Renal pelvis (tissue), 1 donor: ENCODE measurements at regions not wholly inside any gene's neighbourhood (a gene's known extent, or its start where the extent isn't known, plus 50 kb on each side); places are given as distances from the start of the nearest gene placed in this dataset.
"Not testable (repeated sequence)": the region's sequence is repeated elsewhere in the genome, so short reads cannot be mapped to it uniquely, and the experiment has no call there.

Experiments
- DNase-seq: peaks from one replicate; pipeline ENCODE4 v3.0.0-alpha.2; 2013

- DNase-seq = no peak
Observed at GRCh38 chr2:189231719-189232323, 52.3 kb upstream of the COL5A2 start.

DNA sequence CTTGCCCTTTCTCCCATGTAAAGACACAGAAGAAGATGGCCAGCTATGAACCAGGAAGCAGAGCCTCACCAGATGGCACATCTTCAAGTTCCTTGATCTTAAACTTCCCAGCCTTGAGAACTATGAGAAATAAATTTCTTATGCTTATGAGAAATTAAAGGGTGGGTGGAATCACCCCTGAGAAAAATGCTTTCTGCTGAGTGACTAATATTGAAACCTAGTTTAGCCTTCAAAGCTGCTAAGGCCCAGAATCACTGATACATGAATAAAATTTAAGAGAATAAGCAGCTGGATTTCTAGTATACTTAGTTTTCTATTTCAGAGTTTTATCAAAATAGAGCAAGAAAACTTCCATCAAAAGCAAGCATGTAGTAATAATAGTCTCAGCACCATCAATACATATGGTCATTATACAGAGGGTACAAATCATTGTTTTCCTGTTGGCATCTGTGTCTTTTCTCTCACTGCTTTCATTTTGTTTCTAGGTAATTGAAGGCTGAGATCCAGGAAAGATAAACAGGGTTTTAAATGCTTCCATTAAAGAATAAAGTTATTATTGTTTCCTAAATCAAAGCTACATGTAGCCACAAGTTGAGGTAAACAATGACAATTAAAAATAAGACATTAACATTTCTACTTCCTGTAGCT is 53.3 kb upstream of the COL5A2 start:
- no peak for DNase-seq

GRCh38 chr2:189233527-189233926 is 54.0 kb upstream of the COL5A2 start:
- no peak for DNase-seq

DNA sequence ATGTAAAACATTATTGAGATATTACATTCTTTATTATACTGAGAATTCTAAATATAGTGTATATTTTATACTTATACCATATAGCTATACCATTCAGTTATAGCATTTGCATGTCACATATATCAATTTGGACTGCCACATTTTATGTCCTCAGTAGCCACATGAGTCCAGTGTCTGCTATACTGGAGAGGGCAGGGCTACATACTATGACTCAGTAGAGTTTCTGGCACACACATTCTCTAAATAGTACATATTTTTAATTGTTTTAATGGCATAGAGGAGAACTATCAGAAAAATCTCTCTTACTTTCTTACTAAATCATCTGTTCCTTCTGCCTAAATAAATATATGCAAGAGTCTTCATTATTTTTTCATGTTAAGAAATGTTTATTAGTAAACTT is 55.4 kb upstream of the COL5A2 start:
- no peak for DNase-seq

- no peak for DNase-seq
Observed at GRCh38 chr2:189236066-189236465, 56.5 kb upstream of the COL5A2 start.

GRCh38 chr2:189238903-189239302 is 59.3 kb upstream of the COL5A2 start:
- DNase-seq = no peak

- not testable (repeated sequence) for DNase-seq
Observed at GRCh38 chr2:189243843-189244242, 64.3 kb upstream of the COL5A2 start.

- DNase-seq = no peak
Observed at GRCh38 chr2:189247276-189247675, 67.7 kb upstream of the COL5A2 start.

- DNase-seq = peak; percentile 16
Observed at GRCh38 chr2:189248141-189248540, 68.6 kb upstream of the COL5A2 start.

- DNase-seq = no peak
Observed at GRCh38 chr2:189249171-189249570, 69.6 kb upstream of the COL5A2 start.

- no peak for DNase-seq
Observed at GRCh38 chr2:189249901-189250300, 70.3 kb upstream of the COL5A2 start.

GRCh38 chr2:189252991-189253675 is 73.6 kb upstream of the COL5A2 start:
- no peak for DNase-seq

DNA sequence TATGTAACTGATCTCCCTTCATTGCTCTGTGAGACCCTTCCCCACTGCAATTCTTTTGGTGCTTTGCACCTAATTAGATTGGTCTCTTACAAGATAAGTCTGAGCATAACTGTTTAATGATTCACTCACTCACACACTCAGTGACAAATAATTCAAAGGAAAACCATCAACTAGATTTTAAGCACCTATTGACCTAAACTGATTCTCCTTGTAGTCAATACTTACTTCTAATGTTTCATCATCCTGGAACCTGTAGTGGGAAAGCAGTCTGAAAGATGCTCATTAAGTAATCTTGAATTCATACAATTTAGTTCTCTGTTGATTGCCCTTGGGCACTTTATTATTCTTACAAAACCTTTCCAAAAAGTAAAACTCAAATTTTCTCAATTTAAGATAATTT is 74.3 kb upstream of the COL5A2 start:
- no peak for DNase-seq

GRCh38 chr2:189254268-189254883 is 74.8 kb upstream of the COL5A2 start:
- no peak for DNase-seq

- DNase-seq = no peak
Observed at GRCh38 chr2:189255711-189256110, 76.2 kb upstream of the COL5A2 start.

DNA sequence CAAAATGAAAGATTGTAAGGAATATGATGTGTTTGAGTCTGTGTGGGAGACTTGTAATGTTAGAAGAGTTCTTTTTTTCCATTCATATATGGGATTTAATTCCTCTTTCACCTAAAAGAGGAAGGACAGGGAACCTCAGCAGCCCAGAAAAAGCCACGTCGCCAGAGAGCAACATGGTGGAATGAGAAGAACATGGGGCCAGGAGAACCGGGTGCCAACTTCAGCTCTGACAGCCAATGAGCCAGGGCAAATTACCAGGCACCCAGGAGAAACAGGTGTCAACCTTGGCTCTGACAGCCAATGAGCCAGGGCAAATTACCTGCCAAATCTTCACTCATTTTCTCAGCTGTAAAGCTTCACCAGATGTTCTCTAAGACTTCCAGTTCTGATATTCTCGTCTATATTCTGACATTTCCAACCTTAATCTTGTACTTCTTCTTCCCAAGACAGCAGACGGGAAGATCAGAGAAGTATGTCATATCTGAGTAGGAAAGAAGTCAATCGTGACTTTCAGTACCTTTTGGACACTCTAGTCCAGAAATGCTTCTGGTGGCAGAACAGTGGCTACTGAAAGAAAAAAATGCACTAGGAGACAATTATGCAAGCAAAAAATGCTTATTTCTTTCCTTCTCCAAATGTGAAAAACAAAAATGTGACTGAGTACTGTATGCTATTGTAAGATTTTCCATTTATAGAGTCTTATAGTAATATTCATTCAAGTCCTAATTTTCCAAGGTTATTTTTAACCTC is 79.2 kb upstream of the COL5A2 start:
- DNase-seq = no peak

DNA sequence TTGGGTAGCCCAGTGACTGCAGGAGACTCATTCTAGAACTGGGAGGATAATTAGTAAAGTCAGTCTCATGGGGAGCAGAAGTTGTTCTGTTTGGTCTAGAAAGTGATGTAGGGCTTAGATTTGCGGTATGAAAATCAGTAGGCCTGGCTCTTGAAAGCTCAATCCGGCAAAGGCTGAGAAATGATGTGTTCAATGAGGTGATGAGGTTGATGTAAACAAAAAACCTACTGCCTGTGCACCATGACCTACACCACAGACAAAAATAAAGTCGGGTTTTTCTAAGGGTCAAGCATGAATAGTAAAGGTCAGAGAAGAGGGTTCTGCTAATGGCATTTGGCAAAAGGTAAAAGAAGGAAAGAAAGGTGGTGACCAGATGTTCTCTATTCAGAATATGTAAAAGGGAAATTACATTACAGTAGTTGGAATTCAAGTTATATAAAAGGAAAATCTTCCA is 80.8 kb upstream of the COL5A2 start:
- no peak for DNase-seq

DNA sequence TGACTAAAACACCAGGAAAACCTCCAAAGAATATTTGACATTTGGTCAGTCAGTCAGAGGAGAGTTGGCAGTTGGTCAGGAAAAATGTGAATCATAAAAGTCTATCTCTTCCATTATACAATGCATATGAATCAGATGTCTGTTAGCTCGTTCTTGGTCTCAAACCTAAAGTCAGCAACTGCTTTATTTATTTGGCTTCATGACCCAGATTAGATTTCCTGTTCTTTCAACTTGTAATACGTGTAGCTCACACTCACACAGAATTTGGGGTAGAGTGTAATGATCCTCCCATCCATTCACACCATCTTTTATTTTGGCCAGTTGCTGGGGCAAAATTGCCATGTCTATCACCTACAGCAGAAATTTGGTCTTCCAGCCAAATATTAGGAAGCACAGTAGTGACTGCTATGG is 81.9 kb upstream of the COL5A2 start:
- peak; percentile 4 for DNase-seq

GRCh38 chr2:189261916-189262315 is 82.4 kb upstream of the COL5A2 start:
- DNase-seq = no peak

DNA sequence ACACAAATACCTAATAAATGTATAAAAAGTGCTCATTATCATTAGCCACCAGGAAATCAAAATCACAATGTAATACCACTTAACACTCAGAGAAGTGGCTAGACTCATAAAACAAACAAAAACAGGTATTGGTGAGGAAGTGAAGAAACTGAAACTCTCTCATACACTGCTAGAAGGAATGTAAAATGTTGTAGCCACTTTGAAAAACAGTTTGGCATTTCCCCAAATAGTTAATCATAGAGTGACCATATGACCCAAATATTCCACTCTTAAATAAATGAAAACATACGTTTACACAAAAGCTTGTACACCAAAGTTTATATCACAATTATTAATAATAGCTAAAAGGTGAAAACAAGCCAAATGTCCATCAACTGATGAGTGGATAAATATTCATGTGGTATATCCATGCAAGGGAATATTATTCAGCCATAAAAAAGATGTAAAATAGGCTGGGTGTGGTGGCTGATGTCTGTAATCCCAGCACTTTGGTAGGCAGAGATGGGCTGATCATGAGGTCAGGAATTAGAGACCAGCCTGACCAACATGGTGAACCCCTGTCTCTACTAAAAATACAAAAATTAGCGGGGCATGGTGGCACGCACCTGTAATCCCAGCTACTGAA is 86.2 kb upstream of the COL5A2 start:
- DNase-seq = no peak

GRCh38 chr2:189267491-189267890 is 87.9 kb upstream of the COL5A2 start:
- no peak for DNase-seq
